HCT116 (cell line): ENCODE measurements at regions not wholly inside any gene's neighbourhood (a gene's known extent, or its start where the extent isn't known, plus 50 kb on each side); places are given as distances from the start of the nearest gene placed in this dataset.

Experiments used
- ATAC-seq: fragments of 200-7000 bp; cut with Tn5 transposase; 2 replicates; pipeline ENCODE4 v1.9.1; 2020; ENCODE audit warnings: mild to moderate bottlenecking, moderate library complexity
- BruUV-seq: library from RNA; stranded (reverse); fragments of 400-500 nt; replicated peaks from 2 replicates; lab custom pipeline; 2021; lab: Mats Ljungman, UMichigan
- CTCF ChIA-PET: fragments of 300-600 bp; sonication (Branson Sonifier 250); formaldehyde crosslinking; loops from one replicate; lab custom pipeline; 2021; ENCODE audit warnings: antibody characterized with exemption; lab: Charles Lee
- POLR2A ChIA-PET: fragments of 300-600, 350-600 bp; sonication (Branson Sonifier 250); formaldehyde crosslinking; loops from one replicate; lab custom pipeline; 2021; ENCODE audit warnings: antibody characterized with exemption; lab: Charles Lee
- RAD21 ChIA-PET, 2 experiments: fragments of 300-600 bp; sonication (Branson Sonifier 250); formaldehyde crosslinking; loops; one replicate each; lab custom pipeline; 2023; ENCODE audit warnings: low total read pairs in 2 of 2; ENCODE audit not compliant: uncharacterized antibody in 2 of 2, unreplicated experiment in 2 of 2, low non-redundant PET in 1 of 2; lab: Charles Lee
- DNase-seq: peaks from one replicate; pipeline ENCODE4 v3.0.0-alpha.2; 2010; ENCODE audit warnings: low read depth, low spot score
- H2AFZ ChIP-seq: fragments of 200-600 bp; shearing (Covaris generic), sonication (generic); 2 replicates; pipeline ENCODE4 v1.6.1; 2017; ENCODE audit warnings: low read depth, mixed run types, mixed read lengths, antibody characterized with exemption, low read length; ENCODE audit not compliant: poor library complexity, severe bottlenecking
- H3K27ac ChIP-seq: 2 replicates; pipeline ENCODE4 v1.5.1; 2012; ENCODE audit warnings: low read depth, low read length
- H3K27me3 ChIP-seq: fragments of 200-600 bp; sonication (generic); 2 replicates; pipeline ENCODE4 v1.6.1; 2016; ENCODE audit warnings: mixed run types, low read length, mixed read lengths; ENCODE audit not compliant: insufficient read depth
- H3K36me3 ChIP-seq, 2 experiments: fragments of 200-500 bp in 1 of 2; fragments of 200-600 bp in 1 of 2; sonication (Bioruptor generic) in 1 of 2; sonication (generic) in 1 of 2; 2 replicates each; pipeline versions ENCODE4 v1.5.1 to v1.6.1; 2014 to 2016; ENCODE audit warnings: low read length in 2 of 2, inconsistent platforms in 1 of 2, mixed read lengths in 1 of 2, mixed run types in 1 of 2; ENCODE audit not compliant: insufficient read depth in 2 of 2, control insufficient read depth in 1 of 2
- H3K4me1 ChIP-seq, 2 experiments: fragments of 200-600 bp in 1 of 2; sonication (generic) in 1 of 2; 2 replicates each; pipeline versions ENCODE4 v1.5.1 to v1.6.1; 2012 to 2017; ENCODE audit warnings: low read length in 2 of 2, inconsistent platforms in 1 of 2, mild to moderate bottlenecking in 1 of 2, mixed read lengths in 1 of 2, mixed run types in 1 of 2, moderate library complexity in 1 of 2; ENCODE audit not compliant: insufficient read depth in 2 of 2, control insufficient read depth in 1 of 2
- H3K4me2 ChIP-seq: fragments of 200-600 bp; sonication (generic); 2 replicates; pipeline ENCODE4 v1.6.1; 2017; ENCODE audit warnings: mixed run types, low read length, mixed read lengths
- H3K4me3 ChIP-seq, 2 experiments: fragments of 200-600 bp in 1 of 2; sonication (generic) in 1 of 2; replicated peaks in 1 of 2; 2 replicates each; pipeline ENCODE4 v1.5.1; 2011 to 2016; ENCODE audit warnings: low read length in 2 of 2, control low read depth in 1 of 2, low read depth in 1 of 2, mild to moderate bottlenecking in 1 of 2, mixed read lengths in 1 of 2, mixed run types in 1 of 2
- H3K79me2 ChIP-seq: fragments of 200-600 bp; sonication (generic); 2 replicates; pipeline ENCODE4 v1.6.1; 2017; ENCODE audit warnings: mild to moderate bottlenecking, mixed run types, low read length, moderate library complexity, mixed read lengths; ENCODE audit not compliant: insufficient read depth
- H3K9ac ChIP-seq: fragments of 200-600 bp; sonication (generic); 2 replicates; pipeline ENCODE4 v1.6.1; 2016; ENCODE audit warnings: low read length, mixed read lengths
- H3K9me2 ChIP-seq: fragments of 200-600 bp; sonication (generic), shearing (Covaris generic); 2 replicates; pipeline ENCODE4 v1.6.1; 2017; ENCODE audit warnings: mixed run types, mild to moderate bottlenecking, moderate library complexity; ENCODE audit not compliant: insufficient read depth
- H3K9me3 ChIP-seq, 2 experiments: fragments of 200-500 bp in 1 of 2; fragments of 200-600 bp in 1 of 2; sonication (Bioruptor generic) in 1 of 2; sonication (generic) in 1 of 2; 2 replicates each; pipeline ENCODE4 v1.6.1; 2014 to 2017; ENCODE audit warnings: low read length in 2 of 2, mixed read lengths in 2 of 2, inconsistent platforms in 1 of 2, low read depth in 1 of 2, mild to moderate bottlenecking in 1 of 2, mixed run types in 1 of 2, moderate library complexity in 1 of 2; ENCODE audit not compliant: control insufficient read depth in 1 of 2, insufficient read depth in 1 of 2
- H4K20me1 ChIP-seq: fragments of 200-600 bp; sonication (generic), shearing (Covaris generic); 2 replicates; pipeline ENCODE4 v1.6.1; 2017; ENCODE audit warnings: mixed run types, mild to moderate bottlenecking, moderate library complexity; ENCODE audit not compliant: insufficient read depth
- CBX3 ChIP-seq: IDR thresholded peaks from 2 replicates; pipeline ENCODE4 v1.6.1; 2012; ENCODE audit warnings: low read depth
- CEBPB ChIP-seq: IDR thresholded peaks from 2 replicates; pipeline ENCODE4 v1.6.1; 2012; ENCODE audit warnings: low read depth
- EGR1 ChIP-seq: IDR thresholded peaks from 2 replicates; pipeline ENCODE4 v1.6.1; 2012; ENCODE audit warnings: low read depth
- ELF1 ChIP-seq: IDR thresholded peaks from 2 replicates; pipeline ENCODE4 v1.6.1; 2012; ENCODE audit warnings: low read depth, borderline replicate concordance
- EZH2 ChIP-seq: fragments of 200-600 bp; sonication (generic); IDR thresholded peaks from 2 replicates; pipeline ENCODE4 v1.6.1; 2017; ENCODE audit warnings: antibody characterized with exemption, mixed run types
- EZH2phosphoT487 ChIP-seq: fragments of 200-600 bp; IDR thresholded peaks from 2 replicates; pipeline ENCODE4 v1.6.1; 2018; ENCODE audit warnings: antibody characterized with exemption, borderline replicate concordance
- FOSL1 ChIP-seq: IDR thresholded peaks from 2 replicates; pipeline ENCODE4 v1.6.1; 2012; ENCODE audit warnings: low read depth
- JUND ChIP-seq: IDR thresholded peaks from 2 replicates; pipeline ENCODE4 v1.6.1; 2012
- POLR2A ChIP-seq: IDR thresholded peaks from 2 replicates; pipeline ENCODE4 v1.7.0; 2011; ENCODE audit warnings: borderline replicate concordance; ENCODE audit not compliant: insufficient read depth, insufficient read length; ENCODE audit errors: extremely low read depth
- POLR2AphosphoS5 ChIP-seq: IDR thresholded peaks from 2 replicates; pipeline ENCODE4 v1.6.1; 2011; ENCODE audit warnings: mild to moderate bottlenecking, low read depth, low read length, moderate library complexity
- RAD21 ChIP-seq: IDR thresholded peaks from 2 replicates; pipeline ENCODE4 v1.6.1; 2012; ENCODE audit warnings: low read depth, mild to moderate bottlenecking
- SIN3A ChIP-seq: IDR thresholded peaks from 2 replicates; pipeline ENCODE4 v1.6.1; 2012; ENCODE audit warnings: low read depth
- SP1 ChIP-seq: IDR thresholded peaks from 2 replicates; pipeline ENCODE4 v1.6.1; 2012; ENCODE audit warnings: low read depth
- SRF ChIP-seq: IDR thresholded peaks from 2 replicates; pipeline ENCODE4 v1.6.1; 2012; ENCODE audit warnings: low read depth
- TCF7L2 ChIP-seq: IDR thresholded peaks from 2 replicates; pipeline ENCODE4 v1.7.0; 2011; ENCODE audit warnings: borderline replicate concordance, inconsistent platforms; ENCODE audit not compliant: insufficient read depth, insufficient read length; ENCODE audit errors: extremely low read depth
- YY1 ChIP-seq: IDR thresholded peaks from 2 replicates; pipeline ENCODE4 v1.6.1; 2011; ENCODE audit warnings: low read length, low read depth, moderate library complexity, mild to moderate bottlenecking; ENCODE audit not compliant: insufficient replicate concordance; ENCODE audit errors: extremely low read depth
- ZNF274 ChIP-seq: fragments of 200-500 bp; sonication (Bioruptor generic); IDR thresholded peaks from 2 replicates; pipeline ENCODE4 v1.6.1; 2014; ENCODE audit warnings: mild to moderate bottlenecking, low read depth, low read length, inconsistent platforms
- intact Hi-C: fragments of 100-400 bp; cut with micrococcal nuclease; formaldehyde crosslinking; loops from 2 replicates; pipeline ENCODE4 v1.10.0; 2022
- TF ChIP-seq, protein P1 (sequence below): IDR thresholded peaks from 2 replicates; pipeline ENCODE4 v1.6.1; 2012
- TF ChIP-seq, protein P2 (sequence below), 3 experiments: fragments of 200-600 bp in 1 of 3; sonication (generic) in 1 of 3; IDR thresholded peaks in 2 of 3; conservative IDR thresholded peaks in 1 of 3; 2 replicates each; pipeline ENCODE4 v1.5.1; 2012 to 2017; ENCODE audit warnings: low read depth in 2 of 3, low read length in 2 of 3, antibody characterized with exemption in 1 of 3, borderline replicate concordance in 1 of 3, control low read depth in 1 of 3, mild to moderate bottlenecking in 1 of 3, mixed read lengths in 1 of 3, mixed run types in 1 of 3, moderate library complexity in 1 of 3; ENCODE audit not compliant: insufficient read depth in 1 of 3
- TF ChIP-seq, protein P3 (sequence below): IDR thresholded peaks from 2 replicates; pipeline ENCODE4 v1.6.1; 2011; ENCODE audit warnings: mild to moderate bottlenecking, low read length, moderate library complexity; ENCODE audit not compliant: insufficient replicate concordance; ENCODE audit errors: extremely low read depth
- TF ChIP-seq, protein P4 (sequence below): IDR thresholded peaks from 2 replicates; pipeline ENCODE4 v1.6.1; 2012; ENCODE audit warnings: low read depth

DNA sequence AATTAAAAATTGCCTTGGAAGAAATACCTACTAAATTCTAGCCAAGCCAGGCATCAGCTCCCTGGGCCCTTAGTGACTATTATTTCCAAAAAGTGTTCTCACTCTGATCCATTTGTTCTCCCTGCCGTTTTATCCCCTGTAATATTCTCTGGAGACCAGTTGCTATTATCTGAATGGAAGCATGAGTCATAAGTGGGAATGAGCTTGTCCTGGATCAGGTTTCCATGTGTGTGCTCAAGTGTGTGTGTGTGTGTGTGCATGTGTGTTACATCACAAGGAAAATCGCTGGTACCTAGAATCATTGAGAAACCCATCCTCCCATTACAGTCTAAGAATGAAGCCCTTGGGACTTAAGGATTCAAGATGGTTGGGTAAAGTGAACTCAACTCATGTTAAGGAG lies 130.3 kb upstream of the CXCR4 start:
- H3K27ac ChIP-seq, result no peak overlapping the region
- H3K27me3 ChIP-seq, result no peaks in the 10 kb centered on the region
- H3K4me1 ChIP-seq, result peaks cover 15 to 41% of the 10 kb centered on the region in 2 experiments; a peak in 3 of 4 replicates
- intact Hi-C loops, result no loop called here
- CTCF ChIA-PET, result interaction anchor here (1.0 kb wide), 1 partner anchor 335 kb away, joined by 3 read pairs; no protein-coding TSS in a partner anchor
- BruUV-seq, result no TSS peak
- no peak overlapping the region for H3K4me3 ChIP-seq
- no peaks in the 10 kb centered on the region for H4K20me1 ChIP-seq
- peak overlapping the region; percentile 83; the same call in 1 of the 2 replicates for H3K4me2 ChIP-seq
- H3K9me3 ChIP-seq, result no peaks in the 10 kb centered on the region
- ATAC-seq (no peak), DNase-seq (peak; percentile 41)
- no peaks in the 10 kb centered on the region for H3K9me2 ChIP-seq
- RAD21 ChIA-PET, result no interaction called here
- POLR2A ChIA-PET, result interaction anchor here (1.3 kb wide), 1 partner anchor 11 kb away, joined by 4 read pairs; no protein-coding TSS in a partner anchor
- no peak overlapping the region for H2AFZ ChIP-seq
- H3K9ac ChIP-seq, result no peak overlapping the region
- H3K36me3 ChIP-seq, result no peaks in the 10 kb centered on the region
- no peaks in the 10 kb centered on the region for H3K79me2 ChIP-seq
- TF ChIP-seq SP1 (peak; percentile 56), POLR2AphosphoS5 (no peak), SIN3A (no peak), ELF1 (no peak), ZNF274 (no peak), RAD21 (no peak), CEBPB (0 out of 2 replicates have a peak, but pooled peaks have one; percentile 38), EGR1 (no peak), SRF (no peak), JUND (peak; percentile 66; the same call in 1 of the 2 replicates), CBX3 (peak; percentile 44; the same call in 1 of the 2 replicates), POLR2A (no peak), YY1 (no peak), EZH2 (no peak), FOSL1 (peak; percentile 77), TCF7L2 (peak; percentile 41), EZH2phosphoT487 (no peak)
- TF ChIP-seq, protein P1, sequence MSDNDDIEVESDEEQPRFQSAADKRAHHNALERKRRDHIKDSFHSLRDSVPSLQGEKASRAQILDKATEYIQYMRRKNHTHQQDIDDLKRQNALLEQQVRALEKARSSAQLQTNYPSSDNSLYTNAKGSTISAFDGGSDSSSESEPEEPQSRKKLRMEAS, result peak; percentile 11; the same call in 1 of the 2 replicates
- TF ChIP-seq, protein P2, sequence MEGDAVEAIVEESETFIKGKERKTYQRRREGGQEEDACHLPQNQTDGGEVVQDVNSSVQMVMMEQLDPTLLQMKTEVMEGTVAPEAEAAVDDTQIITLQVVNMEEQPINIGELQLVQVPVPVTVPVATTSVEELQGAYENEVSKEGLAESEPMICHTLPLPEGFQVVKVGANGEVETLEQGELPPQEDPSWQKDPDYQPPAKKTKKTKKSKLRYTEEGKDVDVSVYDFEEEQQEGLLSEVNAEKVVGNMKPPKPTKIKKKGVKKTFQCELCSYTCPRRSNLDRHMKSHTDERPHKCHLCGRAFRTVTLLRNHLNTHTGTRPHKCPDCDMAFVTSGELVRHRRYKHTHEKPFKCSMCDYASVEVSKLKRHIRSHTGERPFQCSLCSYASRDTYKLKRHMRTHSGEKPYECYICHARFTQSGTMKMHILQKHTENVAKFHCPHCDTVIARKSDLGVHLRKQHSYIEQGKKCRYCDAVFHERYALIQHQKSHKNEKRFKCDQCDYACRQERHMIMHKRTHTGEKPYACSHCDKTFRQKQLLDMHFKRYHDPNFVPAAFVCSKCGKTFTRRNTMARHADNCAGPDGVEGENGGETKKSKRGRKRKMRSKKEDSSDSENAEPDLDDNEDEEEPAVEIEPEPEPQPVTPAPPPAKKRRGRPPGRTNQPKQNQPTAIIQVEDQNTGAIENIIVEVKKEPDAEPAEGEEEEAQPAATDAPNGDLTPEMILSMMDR (IDR thresholded peaks at IDR 0.05 in 2 of 3, conservative IDR thresholded peaks at IDR 0.05 in 1 of 3; ENCODE audit: borderline replicate concordance in 1 of 3, insufficient read depth in 1 of 3, low read depth in 2 of 3, low read length in 2 of 3), result no peak
- TF ChIP-seq, protein P3, sequence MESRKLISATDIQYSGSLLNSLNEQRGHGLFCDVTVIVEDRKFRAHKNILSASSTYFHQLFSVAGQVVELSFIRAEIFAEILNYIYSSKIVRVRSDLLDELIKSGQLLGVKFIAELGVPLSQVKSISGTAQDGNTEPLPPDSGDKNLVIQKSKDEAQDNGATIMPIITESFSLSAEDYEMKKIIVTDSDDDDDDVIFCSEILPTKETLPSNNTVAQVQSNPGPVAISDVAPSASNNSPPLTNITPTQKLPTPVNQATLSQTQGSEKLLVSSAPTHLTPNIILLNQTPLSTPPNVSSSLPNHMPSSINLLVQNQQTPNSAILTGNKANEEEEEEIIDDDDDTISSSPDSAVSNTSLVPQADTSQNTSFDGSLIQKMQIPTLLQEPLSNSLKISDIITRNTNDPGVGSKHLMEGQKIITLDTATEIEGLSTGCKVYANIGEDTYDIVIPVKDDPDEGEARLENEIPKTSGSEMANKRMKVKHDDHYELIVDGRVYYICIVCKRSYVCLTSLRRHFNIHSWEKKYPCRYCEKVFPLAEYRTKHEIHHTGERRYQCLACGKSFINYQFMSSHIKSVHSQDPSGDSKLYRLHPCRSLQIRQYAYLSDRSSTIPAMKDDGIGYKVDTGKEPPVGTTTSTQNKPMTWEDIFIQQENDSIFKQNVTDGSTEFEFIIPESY, result no peak
- TF ChIP-seq, protein P4, sequence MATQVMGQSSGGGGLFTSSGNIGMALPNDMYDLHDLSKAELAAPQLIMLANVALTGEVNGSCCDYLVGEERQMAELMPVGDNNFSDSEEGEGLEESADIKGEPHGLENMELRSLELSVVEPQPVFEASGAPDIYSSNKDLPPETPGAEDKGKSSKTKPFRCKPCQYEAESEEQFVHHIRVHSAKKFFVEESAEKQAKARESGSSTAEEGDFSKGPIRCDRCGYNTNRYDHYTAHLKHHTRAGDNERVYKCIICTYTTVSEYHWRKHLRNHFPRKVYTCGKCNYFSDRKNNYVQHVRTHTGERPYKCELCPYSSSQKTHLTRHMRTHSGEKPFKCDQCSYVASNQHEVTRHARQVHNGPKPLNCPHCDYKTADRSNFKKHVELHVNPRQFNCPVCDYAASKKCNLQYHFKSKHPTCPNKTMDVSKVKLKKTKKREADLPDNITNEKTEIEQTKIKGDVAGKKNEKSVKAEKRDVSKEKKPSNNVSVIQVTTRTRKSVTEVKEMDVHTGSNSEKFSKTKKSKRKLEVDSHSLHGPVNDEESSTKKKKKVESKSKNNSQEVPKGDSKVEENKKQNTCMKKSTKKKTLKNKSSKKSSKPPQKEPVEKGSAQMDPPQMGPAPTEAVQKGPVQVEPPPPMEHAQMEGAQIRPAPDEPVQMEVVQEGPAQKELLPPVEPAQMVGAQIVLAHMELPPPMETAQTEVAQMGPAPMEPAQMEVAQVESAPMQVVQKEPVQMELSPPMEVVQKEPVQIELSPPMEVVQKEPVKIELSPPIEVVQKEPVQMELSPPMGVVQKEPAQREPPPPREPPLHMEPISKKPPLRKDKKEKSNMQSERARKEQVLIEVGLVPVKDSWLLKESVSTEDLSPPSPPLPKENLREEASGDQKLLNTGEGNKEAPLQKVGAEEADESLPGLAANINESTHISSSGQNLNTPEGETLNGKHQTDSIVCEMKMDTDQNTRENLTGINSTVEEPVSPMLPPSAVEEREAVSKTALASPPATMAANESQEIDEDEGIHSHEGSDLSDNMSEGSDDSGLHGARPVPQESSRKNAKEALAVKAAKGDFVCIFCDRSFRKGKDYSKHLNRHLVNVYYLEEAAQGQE, result no peak
